GM21528 (cell line): ENCODE measurements at regions not wholly inside any gene's neighbourhood (a gene's known extent, or its start where the extent isn't known, plus 50 kb on each side); places are given as distances from the start of the nearest gene placed in this dataset.
"Not testable (repeated sequence)": the region's sequence is repeated elsewhere in the genome, so short reads cannot be mapped to it uniquely, and the experiment has no call there.

ENCODE experiments used
- ATAC-seq: cut with Tn5 transposase; IDR thresholded peaks from one replicate; pipeline ENCODE4 v1.9.1; 2021; ENCODE audit warnings: mild to moderate bottlenecking, moderate library complexity; ENCODE audit not compliant: unreplicated experiment, low FRiP score

DNA sequence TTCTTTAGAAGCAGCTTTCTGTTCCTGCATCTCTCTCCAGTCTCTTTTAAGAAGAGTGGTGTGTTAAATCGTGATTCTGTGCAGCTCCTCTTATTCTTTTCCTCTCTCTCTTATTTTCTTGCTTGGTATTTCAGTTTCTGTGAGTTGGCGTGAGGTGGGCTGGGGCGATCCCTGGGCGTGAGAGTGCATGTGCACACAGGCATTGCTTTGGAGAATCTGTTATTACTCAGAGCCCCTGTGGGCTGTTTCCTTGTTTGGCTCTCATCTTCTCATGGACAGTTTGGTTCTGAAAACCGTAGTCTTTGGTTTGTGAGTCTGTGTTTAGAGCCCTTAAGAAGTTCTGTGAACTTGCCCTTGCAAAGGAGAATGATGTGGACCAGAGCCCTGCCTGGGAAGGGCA lies 97.2 kb upstream of the CLNK start:
- ATAC-seq: no peak

DNA sequence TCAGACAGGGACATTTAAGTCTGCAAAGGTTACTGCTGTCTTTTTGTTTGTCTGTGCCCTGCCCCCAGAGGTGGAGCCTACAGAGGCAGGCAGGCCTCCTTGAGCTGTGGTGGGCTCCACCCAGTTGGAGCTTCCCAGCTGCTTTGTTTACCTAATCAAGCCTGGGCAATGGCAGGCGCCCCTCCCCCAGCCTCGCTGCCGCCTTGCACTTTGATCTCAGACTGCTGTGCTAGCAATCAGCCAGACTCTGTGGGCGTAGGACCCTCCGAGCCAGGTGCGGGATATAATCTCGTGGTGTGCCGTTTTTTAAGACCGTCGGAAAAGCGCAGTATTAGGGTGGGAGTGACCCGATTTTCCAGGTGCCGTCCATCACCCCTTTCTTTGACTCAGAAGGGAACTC lies 96.2 kb upstream of the CLNK start:
- not testable (repeated sequence) for ATAC-seq

DNA sequence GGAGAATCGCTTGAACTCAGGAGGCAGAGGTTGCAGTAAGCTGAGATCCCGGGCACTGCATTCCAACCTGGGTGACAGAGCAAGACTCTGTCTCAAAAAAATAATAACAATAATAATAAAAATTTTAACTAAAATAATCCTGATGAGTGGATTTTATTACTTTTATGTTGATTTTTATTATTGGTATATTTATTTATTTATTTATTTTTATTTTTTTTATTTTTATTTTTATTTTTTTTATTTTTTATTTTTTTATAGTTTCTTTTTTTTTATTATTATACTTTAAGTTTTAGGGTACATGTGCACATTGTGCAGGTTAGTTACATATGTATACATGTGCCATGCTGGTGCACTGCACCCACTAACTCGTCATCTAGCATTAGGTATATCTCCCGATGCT lies 90.6 kb upstream of the CLNK start:
- not testable (repeated sequence) for ATAC-seq

- no peak for ATAC-seq
These were observed 89.1 kb upstream of the CLNK start for GRCh38 chr4:10773656-10774055.

DNA sequence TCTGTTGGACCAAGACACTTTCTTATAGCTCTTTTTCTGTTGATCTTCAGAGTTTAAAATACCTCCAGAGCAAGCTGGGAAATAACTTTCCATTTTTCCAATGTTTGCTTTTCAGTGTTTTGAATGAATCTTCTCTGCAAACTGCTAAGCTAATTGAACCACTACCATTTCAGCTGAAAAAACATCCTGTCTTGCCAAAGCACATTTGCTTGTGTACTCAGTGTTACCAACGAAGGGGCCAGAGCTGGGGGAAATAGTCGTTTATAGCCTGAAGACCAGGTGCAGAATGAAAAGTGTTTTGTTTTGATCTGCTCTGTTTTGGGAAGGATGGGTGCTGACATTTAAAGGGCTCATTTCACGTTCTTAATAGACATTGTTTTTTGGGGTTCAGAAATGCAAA lies 88.4 kb upstream of the CLNK start:
- ATAC-seq: no peak

GRCh38 chr4:10765386-10765785 lies 80.8 kb upstream of the CLNK start:
- no peak for ATAC-seq

- no peak for ATAC-seq
These were observed 78.0 kb upstream of the CLNK start for GRCh38 chr4:10762561-10762960.

DNA sequence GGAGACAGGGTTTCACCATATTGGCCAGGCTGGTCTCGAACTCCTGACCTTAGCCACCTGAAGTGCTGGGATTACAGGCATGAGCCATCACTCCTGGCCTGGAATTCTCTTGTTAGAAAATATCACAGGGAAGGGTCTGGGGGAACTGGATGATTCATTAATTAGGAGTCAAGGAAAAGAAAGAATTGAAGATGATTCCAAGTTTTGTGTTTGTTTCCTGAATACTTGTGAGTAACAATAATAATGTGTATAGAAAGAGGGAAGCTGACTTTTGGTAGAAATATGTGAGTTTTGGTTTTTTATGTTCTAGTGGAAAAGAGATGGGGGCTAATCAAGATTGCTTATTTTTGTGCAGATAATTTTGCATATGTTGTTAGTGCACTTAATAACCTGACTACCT lies 77.3 kb upstream of the CLNK start:
- ATAC-seq: no peak

DNA sequence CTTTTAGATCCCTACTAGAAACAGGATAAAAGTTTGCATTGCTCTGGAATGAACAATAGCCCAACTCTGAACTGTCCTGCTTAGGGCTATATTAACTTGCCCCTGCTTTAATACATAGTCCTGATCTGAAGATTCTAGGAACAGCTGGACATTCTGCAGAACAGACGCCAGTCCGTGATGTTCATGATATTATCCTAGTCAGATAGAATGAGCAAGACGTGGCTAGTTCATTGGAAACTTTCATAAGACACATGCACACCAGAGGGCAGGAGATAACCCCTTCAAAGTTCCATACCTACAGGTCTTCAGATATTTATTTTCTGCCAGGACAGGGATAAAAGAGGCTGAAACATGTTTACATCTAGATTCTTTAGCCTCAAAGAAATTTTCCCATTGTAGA lies 75.5 kb upstream of the CLNK start:
- no peak for ATAC-seq

GRCh38 chr4:10758906-10759305 lies 74.3 kb upstream of the CLNK start:
- no peak for ATAC-seq

DNA sequence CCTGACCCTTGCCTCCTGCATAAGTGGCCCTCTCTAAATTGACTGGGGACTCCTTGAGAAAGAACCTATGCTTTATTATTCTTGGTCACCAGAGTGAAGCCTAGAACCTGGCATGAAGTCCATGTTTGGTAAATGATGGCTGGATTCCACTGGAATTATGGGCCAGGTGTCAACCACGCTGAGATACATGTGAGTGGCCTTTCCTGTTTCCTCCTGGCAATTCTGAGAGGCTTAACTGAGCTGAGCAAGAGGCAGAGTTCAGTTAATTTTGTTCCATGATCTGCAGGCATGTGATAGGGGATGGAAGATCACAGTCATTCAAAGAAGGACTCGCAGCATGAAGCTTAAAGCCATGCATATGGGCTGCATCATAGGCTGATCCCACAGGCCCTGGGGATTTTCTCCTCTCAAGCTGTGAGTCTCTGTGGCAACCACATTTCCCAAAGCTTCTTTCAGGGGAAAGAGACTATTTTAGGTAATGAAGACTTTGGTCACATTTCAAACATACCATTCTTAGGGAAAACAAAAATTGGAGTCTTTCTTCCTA lies 69.4 kb upstream of the CLNK start:
- ATAC-seq: no peak

DNA sequence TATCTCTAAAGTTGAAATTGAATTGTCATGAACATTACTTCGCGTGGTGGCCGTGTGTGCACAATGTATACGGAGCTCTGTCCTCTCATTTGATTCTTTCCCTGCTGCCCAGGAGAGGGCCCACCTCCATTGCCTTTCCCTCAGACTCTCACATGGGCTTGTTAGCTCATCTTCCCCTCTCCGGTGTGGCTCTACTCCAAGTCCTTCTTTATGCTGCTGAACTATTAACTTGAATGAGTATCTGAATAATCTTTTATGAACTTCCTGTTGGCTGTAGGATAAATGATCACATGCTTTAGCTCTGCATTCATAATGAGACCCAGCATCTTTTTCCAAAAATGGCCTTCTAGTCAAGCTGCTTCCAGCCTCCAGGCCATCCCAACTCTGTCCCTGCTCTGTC lies 68.8 kb upstream of the CLNK start:
- no peak for ATAC-seq

- no peak for ATAC-seq
These were observed 66.1 kb upstream of the CLNK start for GRCh38 chr4:10750714-10751113.

DNA sequence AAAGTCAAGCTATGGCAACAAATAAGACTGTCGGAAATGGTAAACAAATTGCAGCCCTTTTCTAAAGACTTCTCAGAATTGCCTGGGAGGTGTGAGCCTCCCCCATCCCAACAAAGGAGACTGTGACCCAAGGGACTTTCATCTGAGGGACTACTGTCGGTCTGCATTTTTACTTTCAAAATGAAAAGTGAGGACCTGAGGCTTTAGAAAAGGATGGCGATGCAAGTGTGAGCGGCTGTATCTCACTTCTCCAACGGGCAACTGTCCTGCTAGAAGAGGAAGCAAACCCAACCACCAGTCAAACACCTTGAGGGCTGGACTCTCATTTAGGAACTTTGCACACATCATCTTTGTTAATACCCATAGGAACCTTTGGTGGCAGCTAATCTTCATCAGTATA lies 62.6 kb upstream of the CLNK start:
- ATAC-seq: peak; percentile 32

- no peak for ATAC-seq
These were observed 62.0 kb upstream of the CLNK start for GRCh38 chr4:10746371-10747171.

GRCh38 chr4:10743357-10743756 lies 58.8 kb upstream of the CLNK start:
- peak; percentile 66 for ATAC-seq

DNA sequence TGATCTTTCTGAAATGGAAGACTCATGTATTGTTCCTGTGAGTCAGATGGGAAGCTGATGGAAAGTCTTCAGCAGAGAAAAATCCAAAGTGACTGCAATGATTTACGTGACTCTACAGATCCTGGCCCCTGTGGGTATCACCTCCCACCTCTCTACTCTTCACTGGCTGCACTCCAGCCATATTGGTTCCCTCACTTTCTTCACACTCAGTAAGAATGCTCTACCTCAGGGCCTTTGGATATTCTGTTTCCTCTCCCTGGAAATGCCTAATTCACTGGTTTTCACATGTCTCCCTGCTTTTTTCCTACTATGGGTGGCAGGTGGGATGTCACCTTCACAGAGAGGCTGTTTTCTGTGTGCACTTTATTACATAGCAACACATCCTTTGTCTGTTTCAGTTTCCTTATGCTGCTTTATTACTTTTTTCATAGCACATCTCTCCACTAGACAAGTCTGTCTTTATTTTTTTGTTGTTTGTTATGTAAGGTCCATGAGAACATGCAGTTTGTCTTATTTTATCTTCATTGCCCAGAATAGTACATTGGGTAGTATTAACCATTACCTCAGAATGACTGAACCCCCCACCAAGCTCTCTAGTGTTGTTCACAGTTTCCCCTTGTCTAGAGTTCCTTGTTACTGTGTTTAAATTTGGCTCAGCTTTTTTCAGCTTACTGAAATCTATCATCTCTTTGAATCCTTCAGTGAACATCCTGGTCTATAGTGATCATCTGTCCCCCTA lies 57.6 kb upstream of the CLNK start:
- ATAC-seq: peak; percentile 47

- ATAC-seq: no peak
These were observed 56.5 kb upstream of the CLNK start for GRCh38 chr4:10740891-10741620.

- no peak for ATAC-seq
These were observed 55.7 kb upstream of the CLNK start for GRCh38 chr4:10740251-10740650.

DNA sequence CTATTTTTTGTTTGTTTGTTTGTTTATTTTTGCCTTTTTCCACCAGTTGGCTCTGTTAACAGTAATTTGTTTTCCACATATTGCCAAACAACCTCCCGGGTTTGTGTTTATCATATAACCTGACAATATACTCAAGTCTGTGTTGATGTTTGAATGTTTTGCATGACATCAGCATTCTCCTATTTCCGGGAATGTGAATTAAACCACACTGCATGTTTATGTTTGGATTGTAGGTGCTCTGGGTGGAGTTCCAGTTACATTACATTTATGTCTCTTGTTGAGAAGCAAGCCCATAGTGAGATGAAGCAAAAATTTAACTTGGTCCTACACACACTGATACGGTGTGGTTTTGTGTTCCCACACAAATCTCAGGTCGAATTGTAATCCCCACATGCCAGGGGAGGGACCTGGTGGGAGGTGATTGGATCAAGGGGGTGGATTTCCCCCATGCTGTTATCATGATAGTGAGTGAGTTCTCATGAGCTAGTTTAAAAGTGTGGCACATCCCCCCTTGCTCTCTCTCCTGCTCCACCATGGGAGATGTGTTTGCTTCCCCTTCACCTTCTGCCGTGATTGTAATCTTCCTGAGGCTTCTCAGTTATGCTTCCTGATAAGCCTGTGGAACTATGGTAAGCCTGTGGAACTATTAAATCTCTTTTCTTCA lies 54.4 kb upstream of the CLNK start:
- no peak for ATAC-seq

- ATAC-seq: no peak
These were observed 52.8 kb upstream of the CLNK start for GRCh38 chr4:10737337-10737736.
